GM12892 (cell line): ENCODE measurements at regions not wholly inside any gene's neighbourhood (a gene's known extent, or its start where the extent isn't known, plus 50 kb on each side); places are given as distances from the start of the nearest gene placed in this dataset.

Experiments
- POLR2AphosphoS5 ChIP-seq: IDR thresholded peaks from 2 replicates; pipeline ENCODE4 v1.6.1; 2011; ENCODE audit warnings: low read depth, low read length, control low read depth
- TAF1 ChIP-seq: IDR thresholded peaks from 2 replicates; pipeline ENCODE4 v1.6.1; 2011; ENCODE audit warnings: low read depth, mild to moderate bottlenecking, control low read depth, low read length, borderline replicate concordance

GRCh38 chr13:74064805-74065312 is 69.3 kb downstream of the KLF12 start:
- TF ChIP-seq POLR2AphosphoS5, result no peak
- no peak for TF ChIP-seq TAF1
